ENCODE measurements at regions not wholly inside any gene's neighbourhood (a gene's known extent, or its start where the extent isn't known, plus 50 kb on each side); places are given as distances from the start of the nearest gene placed in this dataset.

DNA sequence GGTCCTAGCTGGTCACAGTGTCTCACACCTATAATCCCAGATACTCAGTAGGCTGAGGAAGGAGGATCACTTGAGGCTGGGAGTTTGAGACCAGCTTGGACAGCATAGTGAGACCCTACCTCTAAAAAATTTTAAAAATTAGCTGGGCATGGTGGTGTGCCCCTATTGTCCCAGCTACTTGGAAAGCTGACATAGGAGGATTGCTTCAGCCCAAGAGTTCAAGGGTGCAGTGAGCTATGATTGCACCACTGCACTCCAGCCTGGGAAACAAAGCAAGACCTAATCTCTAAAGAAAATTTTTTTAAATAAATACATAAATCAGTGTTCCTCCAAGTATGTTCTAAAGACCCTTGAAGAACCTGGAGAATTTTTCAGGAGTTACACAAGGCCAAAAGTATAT is 50.6 kb upstream of the GNAO1 start:
- no peak for DNase-seq

GRCh38 chr16:56137269-56137668 is 54.0 kb upstream of the GNAO1 start:
- DNase-seq = peak; percentile 11

DNA sequence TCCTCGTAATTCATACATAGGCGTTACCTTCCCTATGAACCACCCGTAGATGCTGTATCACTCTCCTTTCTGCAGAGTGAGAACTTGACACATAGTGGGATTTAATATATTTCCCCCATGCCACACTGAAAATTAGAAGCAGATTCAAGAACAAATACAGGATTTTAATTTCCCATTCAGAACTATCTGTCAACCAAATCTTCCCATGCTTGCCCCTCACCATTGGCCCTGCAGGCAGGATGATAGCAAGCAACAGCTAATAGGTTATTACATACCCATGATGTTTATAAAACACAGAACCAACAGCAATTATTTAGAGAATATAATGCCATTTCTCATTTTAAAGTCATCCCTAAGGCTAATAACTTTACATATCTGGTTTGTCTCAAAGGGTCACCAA is 55.0 kb upstream of the GNAO1 start:
- no peak for DNase-seq

GRCh38 chr16:56134790-56135189 is 56.5 kb upstream of the GNAO1 start:
- DNase-seq = no peak

DNA sequence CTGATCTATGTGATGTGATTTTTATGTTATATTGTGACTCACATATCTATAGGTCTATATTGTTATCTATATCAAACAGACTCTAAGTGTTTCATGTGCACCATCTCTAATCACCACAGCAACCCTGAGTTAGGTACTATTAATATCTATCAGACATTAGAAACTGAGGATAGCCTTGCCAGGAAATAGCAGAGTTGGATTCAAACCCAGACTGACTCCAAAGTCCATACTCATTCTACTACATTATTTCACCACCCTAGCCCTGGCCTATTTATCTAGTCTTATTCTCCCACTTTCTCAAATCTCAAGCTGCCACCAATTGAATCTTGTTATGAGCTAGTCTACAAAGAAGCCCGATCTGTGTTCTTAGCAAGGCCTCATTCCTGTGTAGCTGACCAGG is 65.4 kb upstream of the GNAO1 start:
- DNase-seq = no peak

- DNase-seq = no peak
These were observed 69.0 kb upstream of the GNAO1 start for GRCh38 chr16:56122251-56122650.

GRCh38 chr16:56121156-56121500 is 70.2 kb upstream of the GNAO1 start:
- no peak for DNase-seq

- DNase-seq = no peak
These were observed 70.7 kb upstream of the GNAO1 start for GRCh38 chr16:56120447-56121155.

DNA sequence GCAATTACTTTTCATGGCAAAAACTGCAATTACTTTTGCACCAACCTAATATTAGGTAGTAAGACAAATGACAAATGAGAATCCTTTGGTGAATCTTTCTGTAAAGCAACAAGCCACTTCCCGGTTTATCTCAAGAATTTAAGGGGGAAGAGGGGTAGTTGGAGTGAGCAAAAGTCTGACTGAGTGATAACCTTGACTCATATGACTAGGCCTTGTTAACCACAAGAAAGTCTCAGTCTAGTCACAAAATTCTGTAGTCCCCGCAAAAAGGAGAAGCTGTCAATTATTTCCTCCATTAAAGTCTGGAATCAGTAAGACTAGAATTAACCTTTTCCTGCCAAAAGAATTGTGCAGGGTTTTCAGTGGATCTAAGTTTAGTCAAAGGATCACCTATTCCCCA is 72.2 kb upstream of the GNAO1 start:
- no peak for DNase-seq

DNA sequence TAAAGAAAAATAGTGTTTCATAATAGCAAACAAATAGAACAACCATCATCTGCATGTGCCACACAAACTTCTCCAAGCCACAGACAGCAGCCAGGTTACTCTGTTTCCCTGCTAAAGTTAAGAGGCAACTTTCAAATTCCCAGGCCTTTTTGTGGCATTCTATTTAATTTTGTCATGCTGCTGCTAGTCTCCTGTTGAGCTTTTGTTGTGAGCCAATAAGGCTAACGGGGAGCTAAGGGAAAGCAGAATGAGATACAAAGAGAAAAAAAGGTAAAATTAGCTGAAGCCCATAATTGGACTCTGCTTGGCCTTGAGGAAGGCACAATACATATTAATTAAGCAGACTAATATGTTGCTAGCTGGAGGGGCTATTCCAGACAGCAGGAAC is 74.7 kb upstream of the GNAO1 start:
- DNase-seq = no peak

DNA sequence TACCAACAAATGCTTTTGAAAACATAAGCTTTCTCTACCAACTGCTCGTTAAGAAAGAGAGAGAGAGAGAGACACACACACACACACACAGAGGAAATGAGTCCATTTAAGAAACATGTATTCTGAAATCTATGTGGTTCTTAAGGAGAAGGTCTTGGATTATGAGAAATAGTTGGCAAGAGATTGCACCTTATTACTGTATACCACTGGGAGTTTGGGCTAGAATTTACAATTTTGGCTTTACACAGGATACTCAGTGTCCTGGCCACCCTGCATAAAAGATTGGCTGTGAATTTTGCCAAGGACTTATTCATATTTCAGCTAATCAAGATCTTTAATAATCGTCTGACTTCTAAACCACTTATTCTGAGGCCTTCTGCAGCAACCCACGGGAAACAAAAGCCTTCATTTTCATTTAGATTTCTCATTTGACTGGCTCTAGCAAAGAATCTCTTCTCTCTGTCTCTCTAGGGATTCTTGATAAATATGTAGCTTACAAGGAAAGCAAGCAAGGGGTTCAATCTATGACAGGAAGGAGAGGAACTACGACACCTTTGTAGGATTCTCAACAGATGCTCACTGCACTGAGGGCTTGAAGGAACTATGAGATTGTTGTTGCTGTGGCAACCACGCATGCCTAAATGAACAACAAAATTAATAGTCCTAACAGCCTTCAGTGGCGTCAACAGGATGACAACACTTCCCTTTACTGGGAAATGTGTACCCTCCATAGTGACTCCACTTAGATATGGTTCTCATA is 75.3 kb upstream of the GNAO1 start:
- no peak for DNase-seq

GRCh38 chr16:56113223-56113622 is 78.1 kb upstream of the GNAO1 start:
- DNase-seq = no peak

- DNase-seq = no peak
These were observed 80.2 kb upstream of the GNAO1 start for GRCh38 chr16:56111100-56111499.

- no peak for DNase-seq
These were observed 81.3 kb upstream of the GNAO1 start for GRCh38 chr16:56109994-56110393.

- DNase-seq = no peak
These were observed 82.1 kb upstream of the GNAO1 start for GRCh38 chr16:56109205-56109604.

DNA sequence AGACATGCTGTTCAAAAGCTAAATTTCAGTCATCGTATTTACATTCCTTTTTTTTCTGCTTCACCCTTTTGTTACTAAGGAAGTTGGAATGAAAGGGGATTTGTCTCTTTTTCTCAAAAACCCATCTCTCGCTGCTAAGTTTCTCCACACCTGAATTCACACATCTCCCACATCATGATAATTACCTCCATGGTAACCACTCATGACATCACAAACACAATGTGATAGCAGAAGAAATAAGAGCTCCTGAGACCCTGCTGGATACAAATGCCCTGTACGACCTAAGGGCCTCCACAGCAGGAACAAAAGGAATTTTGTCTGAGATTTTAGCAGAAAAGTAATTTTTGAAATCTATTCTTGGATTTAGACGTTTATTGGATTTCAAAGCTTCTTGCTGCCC is 82.6 kb upstream of the GNAO1 start:
- DNase-seq = no peak

DNA sequence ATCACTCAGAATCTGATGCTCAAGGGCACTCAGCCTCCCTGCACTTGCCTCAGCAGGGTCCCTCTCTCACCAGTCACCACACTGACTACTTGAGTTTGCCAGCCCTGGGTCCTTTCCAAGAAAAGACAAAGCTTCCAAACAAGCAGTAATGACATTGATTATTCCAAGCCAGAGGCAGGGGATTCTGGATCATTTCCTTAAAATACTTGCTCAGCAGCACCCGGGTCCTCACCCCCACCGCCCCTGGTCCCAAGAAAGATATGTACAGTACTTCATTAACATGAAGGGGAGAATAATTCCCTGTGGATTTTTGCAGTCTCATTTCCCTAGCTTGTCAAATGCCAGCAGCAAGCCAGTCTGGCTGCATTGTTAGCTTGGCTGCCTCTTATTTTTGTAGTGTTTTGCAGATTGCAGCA is 83.2 kb upstream of the GNAO1 start:
- DNase-seq = no peak

DNA sequence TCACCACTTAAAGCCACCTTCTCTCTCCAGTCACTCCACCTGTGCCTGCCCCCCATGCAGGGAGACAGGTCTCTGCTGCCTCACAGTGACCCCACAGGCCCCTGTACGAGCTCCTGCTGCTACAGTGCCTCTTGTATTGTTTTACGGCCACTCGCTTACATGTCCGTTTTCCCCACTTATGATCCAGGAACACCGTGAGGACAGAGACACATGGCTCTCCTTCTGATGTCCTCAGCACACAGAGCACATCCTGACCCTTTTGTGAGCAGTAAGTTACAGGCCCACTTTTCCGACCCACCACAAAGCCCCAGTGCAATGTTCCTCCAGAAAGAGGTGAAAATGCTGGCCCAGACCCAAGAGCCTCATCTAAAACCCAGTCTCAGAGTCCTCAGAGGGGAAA is 84.8 kb upstream of the GNAO1 start:
- no peak for DNase-seq

- DNase-seq = no peak
These were observed 88.4 kb upstream of the GNAO1 start for GRCh38 chr16:56102906-56103305.

DNA sequence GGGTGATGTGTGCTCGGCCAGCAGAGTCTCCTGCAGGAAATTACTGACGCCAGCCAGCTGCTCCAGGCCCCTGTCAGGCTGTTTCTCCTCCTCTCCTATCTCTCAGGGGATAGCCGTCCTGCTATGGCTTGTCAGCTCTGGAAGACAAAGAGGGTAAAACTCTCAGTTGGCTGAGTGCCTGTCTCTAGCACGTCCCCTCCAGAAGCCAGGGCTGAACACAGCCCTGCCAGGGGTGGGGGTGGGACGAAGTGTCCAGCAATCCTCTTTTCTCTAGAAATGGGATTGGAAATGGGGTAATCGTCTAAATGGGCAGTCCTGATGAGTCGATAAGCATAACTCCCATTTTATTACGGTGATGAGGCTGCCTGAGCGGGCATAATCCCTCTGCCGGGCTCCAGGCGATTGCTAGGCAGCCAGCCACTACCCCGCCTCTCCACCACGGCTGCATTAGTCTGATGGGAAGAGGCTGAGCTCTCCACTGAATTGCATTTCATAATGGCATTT is 89.1 kb upstream of the GNAO1 start:
- peak; percentile 22 for DNase-seq

DNA sequence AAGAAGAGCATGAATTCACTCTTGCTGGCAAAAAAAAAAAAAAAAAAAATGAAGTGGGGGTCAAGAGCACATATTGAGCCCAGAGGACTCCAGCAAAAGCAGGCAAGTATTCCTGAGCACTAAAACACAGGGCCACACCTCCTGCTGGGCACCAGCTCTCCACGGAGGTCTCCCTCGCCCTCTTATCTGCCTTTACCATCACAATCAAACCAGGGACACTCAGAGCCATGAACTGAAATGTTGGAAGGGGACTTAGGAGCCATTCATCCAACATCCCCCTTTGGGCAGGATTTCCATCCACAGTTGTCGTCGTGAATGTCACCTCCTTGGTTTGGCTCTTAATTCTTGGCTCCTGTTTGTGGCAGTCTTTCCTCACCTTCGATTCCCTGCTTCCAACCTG is 89.8 kb upstream of the GNAO1 start:
- no peak for DNase-seq

DNA sequence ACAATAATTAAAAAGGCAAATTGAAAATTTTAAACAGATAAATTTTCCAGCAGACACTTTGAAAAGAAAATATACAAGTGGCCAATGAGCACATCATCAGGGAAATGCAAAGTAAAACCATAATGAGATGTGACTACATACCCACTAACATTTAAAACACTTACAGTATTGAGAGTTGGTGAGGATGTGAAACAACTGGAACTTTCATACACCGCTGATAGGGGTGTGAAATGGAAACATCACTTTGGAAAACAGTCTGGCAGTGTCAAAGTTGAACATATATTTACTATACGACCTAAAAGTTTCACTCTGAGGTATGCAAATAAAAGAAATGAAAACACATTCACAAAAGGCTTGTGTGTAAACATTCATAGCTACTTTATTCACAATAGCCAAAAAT is 94.0 kb upstream of the GNAO1 start:
- DNase-seq = no peak

DNA sequence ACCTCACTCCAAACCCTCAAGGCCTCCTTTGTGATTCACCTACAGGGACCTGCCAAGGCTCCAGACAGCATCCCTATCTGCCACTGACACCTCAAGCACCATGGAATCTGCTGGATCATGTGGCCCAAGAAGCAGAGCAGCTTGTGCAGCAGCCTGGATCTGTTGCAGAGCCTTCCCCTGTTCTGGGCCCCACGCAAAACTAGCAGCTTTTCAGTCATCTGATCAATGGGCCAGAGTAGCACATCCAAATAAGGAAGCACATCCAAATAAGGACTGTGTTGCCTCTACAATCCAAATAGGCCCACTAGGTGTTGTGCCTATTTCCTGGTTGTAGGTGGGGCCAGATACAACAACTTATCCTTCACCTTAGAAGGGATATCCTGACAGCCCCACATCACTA is 97.1 kb upstream of the GNAO1 start:
- no peak for DNase-seq

- DNase-seq = no peak
These were observed 98.2 kb upstream of the GNAO1 start for GRCh38 chr16:56093055-56093454.

DNA sequence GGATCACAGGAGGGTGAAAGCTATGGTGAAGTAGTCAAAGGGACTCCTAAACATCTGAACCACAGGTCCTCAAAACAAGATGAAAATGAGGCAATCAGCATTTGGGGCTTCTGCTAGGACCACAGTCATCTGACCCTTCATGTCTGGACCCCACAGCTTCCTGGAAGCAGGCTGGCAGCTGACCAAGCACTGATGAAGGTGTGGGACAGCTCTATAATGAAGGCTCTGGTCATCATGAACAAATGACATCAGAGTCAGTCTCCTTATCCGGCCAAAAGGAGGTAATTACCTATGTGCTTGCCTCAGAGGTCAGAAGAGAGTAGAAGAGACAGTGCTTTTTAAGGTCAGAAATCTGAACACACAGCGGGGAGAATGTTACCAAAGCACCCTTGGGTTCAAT is 101.2 kb upstream of the GNAO1 start:
- no peak for DNase-seq
